HEK293 (cell line): ENCODE measurements at regions not wholly inside any gene's neighbourhood (a gene's known extent, or its start where the extent isn't known, plus 50 kb on each side); places are given as distances from the start of the nearest gene placed in this dataset.

Experiments
- CTCF ChIA-PET: fragments of 350-600 bp; formaldehyde crosslinking; extraction: SDS; loops from one replicate; lab custom pipeline; 2021; ENCODE audit warnings: antibody characterized with exemption; lab: Yijun Ruan, JAX
- POLR2A ChIA-PET: fragments of 300-600 bp; formaldehyde crosslinking; extraction: SDS; loops from one replicate; lab custom pipeline; 2020; ENCODE audit warnings: antibody characterized with exemption, inconsistent platforms; lab: Yijun Ruan, JAX
- H3K27ac ChIP-seq: fragments of 200-500 bp; sonication (Bioruptor generic); 2 replicates; pipeline ENCODE4 v1.5.1; 2014; ENCODE audit warnings: low read depth, low read length, control low read depth, inconsistent platforms; ENCODE audit errors: extremely low read depth
- H3K36me3 ChIP-seq, 2 experiments: fragments of 200-500 bp in 1 of 2; sonication (Bioruptor generic) in 1 of 2; 1 replicate in 1 of 2; 2 replicates in 1 of 2; pipeline ENCODE4 v1.5.1; 2014 to 2017; ENCODE audit warnings: inconsistent platforms in 2 of 2, low read length in 2 of 2; ENCODE audit not compliant: control insufficient read depth in 2 of 2, insufficient read depth in 1 of 2
- H3K4me1 ChIP-seq: fragments of 200-500 bp; sonication (Bioruptor generic); 2 replicates; pipeline ENCODE4 v1.5.1; 2014; ENCODE audit warnings: mild to moderate bottlenecking, low read length, inconsistent platforms; ENCODE audit not compliant: control insufficient read depth, insufficient read depth
- H3K4me3 ChIP-seq: 2 replicates; pipeline ENCODE4 v1.5.1; 2011; ENCODE audit warnings: low read depth, mild to moderate bottlenecking, control low read depth, low read length, moderate library complexity
- H3K9me3 ChIP-seq: fragments of 200-500 bp; sonication (Bioruptor generic); 2 replicates; pipeline ENCODE4 v1.5.1; 2014; ENCODE audit warnings: low read depth, low read length, inconsistent platforms; ENCODE audit not compliant: control insufficient read depth, insufficient read depth
- HOXD13 ChIP-seq: sonication (generic); formaldehyde crosslinking; IDR thresholded peaks from 2 replicates; pipeline ENCODE4 v1.8.0; 2022; ENCODE audit warnings: missing genetic modification reagents, borderline replicate concordance
- KLF7 ChIP-seq: fragments of 450-650 bp; formaldehyde crosslinking; IDR thresholded peaks from 2 replicates; pipeline ENCODE4 v1.5.1; 2016; ENCODE audit warnings: missing biosample characterization, missing genetic modification characterization, borderline replicate concordance
- OVOL3 ChIP-seq: fragments of 450-650 bp; formaldehyde crosslinking; IDR thresholded peaks from 2 replicates; pipeline ENCODE4 v1.5.1; 2016; ENCODE audit warnings: missing biosample characterization, missing genetic modification characterization
- SCRT1 ChIP-seq: fragments of 450-650 bp; formaldehyde crosslinking; IDR thresholded peaks from 2 replicates; pipeline ENCODE4 v1.5.1; 2016; ENCODE audit warnings: missing biosample characterization, missing genetic modification characterization, borderline replicate concordance
- SCRT2 ChIP-seq: fragments of 450-650 bp; formaldehyde crosslinking; IDR thresholded peaks from 2 replicates; pipeline ENCODE4 v1.5.1; 2016; ENCODE audit warnings: missing biosample characterization, missing genetic modification characterization
- ZFP37 ChIP-seq: fragments of 450-650 bp; formaldehyde crosslinking; IDR thresholded peaks from 2 replicates; pipeline ENCODE4 v1.5.1; 2016; ENCODE audit warnings: missing biosample characterization, missing genetic modification characterization
- ZNF133 ChIP-seq: fragments of 450-650 bp; formaldehyde crosslinking; IDR thresholded peaks from 2 replicates; pipeline ENCODE4 v1.5.1; 2016; ENCODE audit warnings: missing biosample characterization, missing genetic modification characterization
- ZNF311 ChIP-seq: fragments of 450-650 bp; formaldehyde crosslinking; IDR thresholded peaks from 2 replicates; pipeline ENCODE4 v1.5.1; 2017; ENCODE audit warnings: missing biosample characterization, missing genetic modification characterization, borderline replicate concordance
- ZNF324 ChIP-seq: fragments of 450-650 bp; formaldehyde crosslinking; IDR thresholded peaks from 2 replicates; pipeline ENCODE4 v1.5.1; 2016; ENCODE audit warnings: missing biosample characterization, missing genetic modification characterization
- ZNF426 ChIP-seq: fragments of 450-650 bp; formaldehyde crosslinking; IDR thresholded peaks from 2 replicates; pipeline ENCODE4 v1.5.1; 2017; ENCODE audit warnings: missing biosample characterization, missing genetic modification characterization, mild to moderate bottlenecking, inconsistent platforms, moderate library complexity
- ZNF624 ChIP-seq: fragments of 450-650 bp; formaldehyde crosslinking; IDR thresholded peaks from 2 replicates; pipeline ENCODE4 v1.5.1; 2017; ENCODE audit warnings: missing biosample characterization, missing genetic modification characterization
- ZNF629 ChIP-seq: fragments of 450-650 bp; formaldehyde crosslinking; IDR thresholded peaks from 2 replicates; pipeline ENCODE4 v1.5.1; 2017; ENCODE audit warnings: missing biosample characterization, missing genetic modification characterization
- ZNF654 ChIP-seq: fragments of 450-650 bp; formaldehyde crosslinking; IDR thresholded peaks from 2 replicates; pipeline ENCODE4 v1.5.1; 2016; ENCODE audit warnings: low read depth, missing biosample characterization, missing genetic modification characterization
- ZNF660 ChIP-seq: fragments of 450-650 bp; IDR thresholded peaks from 2 replicates; pipeline ENCODE4 v1.5.1; 2018; ENCODE audit warnings: missing biosample characterization, mild to moderate bottlenecking, missing genetic modification characterization
- ZNF670 ChIP-seq: fragments of 450-650 bp; formaldehyde crosslinking; IDR thresholded peaks from 2 replicates; pipeline ENCODE4 v1.5.1; 2016; ENCODE audit warnings: missing biosample characterization, missing genetic modification characterization, low read depth
- ZNF776 ChIP-seq: fragments of 450-650 bp; formaldehyde crosslinking; IDR thresholded peaks from 2 replicates; pipeline ENCODE4 v1.5.0; 2017; ENCODE audit warnings: missing biosample characterization, missing genetic modification characterization, borderline replicate concordance
- ZNF791 ChIP-seq: fragments of 450-650 bp; formaldehyde crosslinking; IDR thresholded peaks from 2 replicates; pipeline ENCODE4 v1.5.1; 2016; ENCODE audit warnings: missing biosample characterization, missing genetic modification characterization
- ZNF830 ChIP-seq: fragments of 450-650 bp; IDR thresholded peaks from 2 replicates; pipeline ENCODE4 v1.5.0; 2018; ENCODE audit warnings: missing biosample characterization, missing genetic modification characterization, low read depth, mild to moderate bottlenecking, moderate library complexity
- ZXDB ChIP-seq: fragments of 450-650 bp; formaldehyde crosslinking; IDR thresholded peaks from 2 replicates; pipeline ENCODE4 v1.5.1; 2016; ENCODE audit warnings: missing biosample characterization, missing genetic modification characterization
- TF ChIP-seq, protein P1 (sequence below): fragments of 450-650 bp; formaldehyde crosslinking; IDR thresholded peaks from 2 replicates; pipeline ENCODE4 v1.5.1; 2016; ENCODE audit warnings: missing biosample characterization, missing genetic modification characterization
- TF ChIP-seq, protein P2 (sequence below): fragments of 450-650 bp; formaldehyde crosslinking; IDR thresholded peaks from 2 replicates; pipeline ENCODE4 v1.5.1; 2016; ENCODE audit warnings: missing biosample characterization, missing genetic modification characterization

DNA sequence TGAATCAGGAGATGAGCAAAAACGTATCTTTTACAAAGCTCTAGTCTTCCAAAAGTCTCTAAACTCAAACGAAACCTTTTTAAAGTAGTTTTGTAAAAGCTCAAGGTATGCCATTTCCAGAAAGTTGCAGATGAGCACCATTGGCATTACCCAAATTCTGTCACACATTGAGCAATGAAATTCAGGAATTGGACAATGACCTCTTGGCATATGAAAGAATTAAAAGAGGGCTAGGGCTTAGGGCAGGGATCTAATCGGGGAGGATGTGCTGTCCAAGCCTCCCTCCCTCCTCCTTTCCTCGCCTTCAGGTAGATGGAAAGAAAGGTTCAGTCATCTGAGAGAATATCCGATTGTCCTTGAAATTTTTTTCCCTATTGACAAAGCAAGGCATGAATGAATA, 133.1 kb upstream of the CPNE4 start:
- ChIA-PET POLR2A (no interaction called here), CTCF (interaction anchor here (0.8 kb wide), 1 partner anchor 43 kb away, joined by 3 read pairs; no protein-coding TSS in a partner anchor)
- no peaks in the 10 kb centered on the region for H3K9me3 ChIP-seq
- H3K36me3 ChIP-seq, result no peaks in the 10 kb centered on the region
- no peak overlapping the region for H3K27ac ChIP-seq
- TF ChIP-seq ZNF776 (tag by site-specific recombination) (no peak), ZNF426 (tag by site-specific recombination) (no peak), ZNF624 (tag by site-specific recombination) (no peak), ZNF791 (tag by site-specific recombination) (no peak), ZNF324 (tag by site-specific recombination) (no peak), ZNF311 (no peak), HOXD13 (no peak)
- no peak overlapping the region for H3K4me3 ChIP-seq
- H3K4me1 ChIP-seq, result no peaks in the 10 kb centered on the region

DNA sequence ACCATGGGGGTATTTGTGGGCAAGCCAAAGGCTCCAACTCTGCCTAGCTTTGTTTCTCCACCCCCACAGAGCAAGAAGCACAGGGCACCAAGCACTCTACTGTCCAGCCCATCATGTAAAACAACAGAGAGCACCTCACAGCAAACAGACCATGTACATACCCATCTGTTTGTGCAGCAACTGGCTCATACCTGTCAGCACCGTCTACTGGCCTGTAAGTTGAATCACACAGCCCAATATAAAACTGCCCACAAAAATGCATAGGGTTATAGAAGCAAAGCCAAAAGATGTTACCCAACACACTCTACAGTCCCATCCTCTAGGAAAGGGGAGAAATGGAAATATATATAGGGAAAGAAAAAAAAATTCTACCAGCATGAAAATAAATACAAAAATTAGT, 139.7 kb upstream of the CPNE4 start:
- POLR2A ChIA-PET, result no interaction called here
- CTCF ChIA-PET, result no interaction called here
- H3K9me3 ChIP-seq, result no peaks in the 10 kb centered on the region

DNA sequence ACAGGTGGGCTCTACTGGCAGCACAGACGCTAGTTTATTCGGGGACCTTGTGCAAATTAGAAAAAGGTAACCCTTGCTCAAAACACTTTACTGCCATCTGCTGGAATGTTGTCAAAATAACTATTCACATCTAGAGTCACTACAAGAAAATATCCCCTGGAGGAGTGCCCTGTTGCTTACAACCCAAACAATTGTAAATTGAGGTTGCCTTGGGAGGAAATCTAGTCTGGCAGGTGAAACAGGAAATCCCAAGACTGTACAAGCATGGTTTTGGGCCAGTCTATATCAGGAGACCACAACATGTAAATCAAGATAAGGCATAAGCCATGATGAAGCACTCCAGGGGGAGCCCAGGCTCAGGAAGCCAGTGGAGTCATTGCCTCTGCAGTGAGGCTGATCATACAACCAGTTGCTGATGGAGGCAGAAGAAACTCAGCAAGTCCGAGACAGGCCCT, 136.8 kb upstream of the ACP3 start:
- CTCF ChIA-PET, result interaction anchor here (0.6 to 2.0 kb wide), 7 partner anchors 19 to 403 kb away, joined by 3 to 31 read pairs (median 4); no protein-coding TSS in a partner anchor
- H3K4me3 ChIP-seq, result no peak overlapping the region
- H3K9me3 ChIP-seq, result no peaks in the 10 kb centered on the region
- H3K36me3 ChIP-seq, result no peaks in the 10 kb centered on the region
- TF ChIP-seq ZNF660 (tag by site-specific recombination), result 0 out of 2 replicates have a peak, but pooled peaks have one; percentile 15
- no peak for TF ChIP-seq ZFP37 (tag by site-specific recombination)
- TF ChIP-seq, protein P1, sequence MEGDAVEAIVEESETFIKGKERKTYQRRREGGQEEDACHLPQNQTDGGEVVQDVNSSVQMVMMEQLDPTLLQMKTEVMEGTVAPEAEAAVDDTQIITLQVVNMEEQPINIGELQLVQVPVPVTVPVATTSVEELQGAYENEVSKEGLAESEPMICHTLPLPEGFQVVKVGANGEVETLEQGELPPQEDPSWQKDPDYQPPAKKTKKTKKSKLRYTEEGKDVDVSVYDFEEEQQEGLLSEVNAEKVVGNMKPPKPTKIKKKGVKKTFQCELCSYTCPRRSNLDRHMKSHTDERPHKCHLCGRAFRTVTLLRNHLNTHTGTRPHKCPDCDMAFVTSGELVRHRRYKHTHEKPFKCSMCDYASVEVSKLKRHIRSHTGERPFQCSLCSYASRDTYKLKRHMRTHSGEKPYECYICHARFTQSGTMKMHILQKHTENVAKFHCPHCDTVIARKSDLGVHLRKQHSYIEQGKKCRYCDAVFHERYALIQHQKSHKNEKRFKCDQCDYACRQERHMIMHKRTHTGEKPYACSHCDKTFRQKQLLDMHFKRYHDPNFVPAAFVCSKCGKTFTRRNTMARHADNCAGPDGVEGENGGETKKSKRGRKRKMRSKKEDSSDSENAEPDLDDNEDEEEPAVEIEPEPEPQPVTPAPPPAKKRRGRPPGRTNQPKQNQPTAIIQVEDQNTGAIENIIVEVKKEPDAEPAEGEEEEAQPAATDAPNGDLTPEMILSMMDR, result peak; percentile 49
- TF ChIP-seq ZNF133 (tag by site-specific recombination), result no peak
- no peak for TF ChIP-seq KLF7 (tag by site-specific recombination)
- peak; percentile 73 for TF ChIP-seq ZNF654 (tag by site-specific recombination)
- TF ChIP-seq SCRT1 (tag by site-specific recombination), result 0 out of 2 replicates have a peak, but pooled peaks have one; percentile 41
- peak; percentile 81 for TF ChIP-seq SCRT2 (tag by site-specific recombination)
- no peak for TF ChIP-seq ZNF670 (tag by site-specific recombination)
- TF ChIP-seq, all 188 proteins: peak for 5
- POLR2A ChIA-PET, result no interaction called here
- H3K27ac ChIP-seq, result no peak overlapping the region
- H3K4me1 ChIP-seq, result no peaks in the 10 kb centered on the region

More for the DNA sequence above, 139.7 kb upstream of the CPNE4 start:
- Histone ChIP-seq H3K4me3 (no peak overlapping the region), H3K36me3 (no peaks in the 10 kb centered on the region), H3K4me1 (no peaks in the 10 kb centered on the region), H3K27ac (no peak overlapping the region)
- TF ChIP-seq ZNF629 (tag by site-specific recombination), result no peak
- TF ChIP-seq OVOL3 (tag by site-specific recombination), result no peak
- TF ChIP-seq, protein P2, sequence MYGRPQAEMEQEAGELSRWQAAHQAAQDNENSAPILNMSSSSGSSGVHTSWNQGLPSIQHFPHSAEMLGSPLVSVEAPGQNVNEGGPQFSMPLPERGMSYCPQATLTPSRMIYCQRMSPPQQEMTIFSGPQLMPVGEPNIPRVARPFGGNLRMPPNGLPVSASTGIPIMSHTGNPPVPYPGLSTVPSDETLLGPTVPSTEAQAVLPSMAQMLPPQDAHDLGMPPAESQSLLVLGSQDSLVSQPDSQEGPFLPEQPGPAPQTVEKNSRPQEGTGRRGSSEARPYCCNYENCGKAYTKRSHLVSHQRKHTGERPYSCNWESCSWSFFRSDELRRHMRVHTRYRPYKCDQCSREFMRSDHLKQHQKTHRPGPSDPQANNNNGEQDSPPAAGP (tag by site-specific recombination), result no peak
- TF ChIP-seq ZXDB (tag by site-specific recombination), result no peak
- no peak for TF ChIP-seq ZNF830 (tag by site-specific recombination)
